Dendritic cell treated with granulocyte-macrophage colony-stimulating factor and Interleukin-4, amounts not matched to agents 40 ng/mL and 50 ng/mL, for 4 days (primary cell): ENCODE measurements at regions not wholly inside any gene's neighbourhood (a gene's known extent, or its start where the extent isn't known, plus 50 kb on each side); places are given as distances from the start of the nearest gene placed in this dataset.

ENCODE experiments used
- H3K27ac Mint-ChIP-seq: one replicate; pipeline ENCODE4 v1.8.0; 2022; ENCODE audit warnings: mild to moderate bottlenecking, mixed read lengths
- H3K27me3 Mint-ChIP-seq: one replicate; pipeline ENCODE4 v1.8.0; 2022; ENCODE audit warnings: mild to moderate bottlenecking, mixed read lengths
- H3K36me3 Mint-ChIP-seq: one replicate; pipeline ENCODE4 v1.8.0; 2022; ENCODE audit warnings: low read depth, mixed read lengths
- H3K4me1 Mint-ChIP-seq: one replicate; pipeline ENCODE4 v1.8.0; 2022; ENCODE audit warnings: low read depth, mixed read lengths
- H3K4me3 Mint-ChIP-seq: one replicate; pipeline ENCODE4 v1.8.0; 2022; ENCODE audit warnings: mild to moderate bottlenecking, moderate library complexity, mixed read lengths
- H3K9me3 Mint-ChIP-seq: one replicate; pipeline ENCODE4 v1.8.0; 2022; ENCODE audit warnings: mixed read lengths
- intact Hi-C: fragments of 100-400 bp; cut with micrococcal nuclease; formaldehyde crosslinking; loops from one replicate; pipeline ENCODE4 v1.15.0; 2022

- no peak overlapping the region for H3K27ac Mint-ChIP-seq
- intact Hi-C loops, result no loop called here
- H3K4me1 Mint-ChIP-seq, result no peaks in the 10 kb centered on the region
- no peak overlapping the region for H3K4me3 Mint-ChIP-seq
- no peaks in the 10 kb centered on the region for H3K36me3 Mint-ChIP-seq
- H3K9me3 Mint-ChIP-seq, result no peaks in the 10 kb centered on the region
- H3K27me3 Mint-ChIP-seq, result no peaks in the 10 kb centered on the region
Observed at GRCh38 chrX:129239371-129239770, 283.9 kb downstream of the SMARCA1 start.

GRCh38 chrX:129238011-129238410, 285.3 kb downstream of the SMARCA1 start:
- no peaks in the 10 kb centered on the region for H3K36me3 Mint-ChIP-seq
- no peak overlapping the region for H3K27ac Mint-ChIP-seq
- intact Hi-C loops, result no loop called here
- H3K27me3 Mint-ChIP-seq, result no peaks in the 10 kb centered on the region
- no peak overlapping the region for H3K4me3 Mint-ChIP-seq
- H3K4me1 Mint-ChIP-seq, result no peaks in the 10 kb centered on the region
- H3K9me3 Mint-ChIP-seq, result no peaks in the 10 kb centered on the region

GRCh38 chrX:129235903-129236302, 287.4 kb downstream of the SMARCA1 start:
- H3K27ac Mint-ChIP-seq, result no peak overlapping the region
- no peaks in the 10 kb centered on the region for H3K36me3 Mint-ChIP-seq
- H3K9me3 Mint-ChIP-seq, result no peaks in the 10 kb centered on the region
- H3K4me3 Mint-ChIP-seq, result no peak overlapping the region
- intact Hi-C loops, result no loop called here
- H3K4me1 Mint-ChIP-seq, result no peaks in the 10 kb centered on the region
- H3K27me3 Mint-ChIP-seq, result no peaks in the 10 kb centered on the region

GRCh38 chrX:129233786-129234185, 289.5 kb downstream of the SMARCA1 start:
- Mint-ChIP-seq H3K4me1 (no peaks in the 10 kb centered on the region), H3K27ac (no peak overlapping the region), H3K4me3 (no peak overlapping the region), H3K27me3 (no peaks in the 10 kb centered on the region), H3K36me3 (no peaks in the 10 kb centered on the region), H3K9me3 (no peaks in the 10 kb centered on the region)
- intact Hi-C loops, result no loop called here

- H3K9me3 Mint-ChIP-seq, result no peaks in the 10 kb centered on the region
- intact Hi-C loops, result no loop called here
- no peaks in the 10 kb centered on the region for H3K27me3 Mint-ChIP-seq
- no peaks in the 10 kb centered on the region for H3K36me3 Mint-ChIP-seq
- H3K27ac Mint-ChIP-seq, result no peak overlapping the region
- H3K4me1 Mint-ChIP-seq, result no peaks in the 10 kb centered on the region
- H3K4me3 Mint-ChIP-seq, result no peak overlapping the region
Observed at GRCh38 chrX:129230850-129231512, 292.3 kb downstream of the SMARCA1 start.

GRCh38 chrX:129230168-129230567, 293.1 kb downstream of the SMARCA1 start:
- H3K27ac Mint-ChIP-seq, result no peak overlapping the region
- no peaks in the 10 kb centered on the region for H3K4me1 Mint-ChIP-seq
- no peaks in the 10 kb centered on the region for H3K27me3 Mint-ChIP-seq
- no peak overlapping the region for H3K4me3 Mint-ChIP-seq
- H3K36me3 Mint-ChIP-seq, result no peaks in the 10 kb centered on the region
- H3K9me3 Mint-ChIP-seq, result no peaks in the 10 kb centered on the region
- intact Hi-C loops, result no loop called here

GRCh38 chrX:129227366-129227765, 295.9 kb downstream of the SMARCA1 start:
- Mint-ChIP-seq H3K27ac (no peak overlapping the region), H3K36me3 (no peaks in the 10 kb centered on the region), H3K27me3 (no peaks in the 10 kb centered on the region), H3K4me3 (no peak overlapping the region), H3K4me1 (no peaks in the 10 kb centered on the region), H3K9me3 (no peaks in the 10 kb centered on the region)
- intact Hi-C loops, result no loop called here

GRCh38 chrX:129193357-129193756, 329.9 kb downstream of the SMARCA1 start:
- Mint-ChIP-seq H3K27me3 (no peaks in the 10 kb centered on the region), H3K9me3 (no peaks in the 10 kb centered on the region)
- intact Hi-C loops, result no loop called here

GRCh38 chrX:129188231-129188630, 335.1 kb downstream of the SMARCA1 start:
- intact Hi-C loops, result no loop called here
- Mint-ChIP-seq H3K4me3 (no peak overlapping the region), H3K4me1 (no peaks in the 10 kb centered on the region), H3K36me3 (no peaks in the 10 kb centered on the region), H3K9me3 (no peaks in the 10 kb centered on the region), H3K27me3 (no peaks in the 10 kb centered on the region), H3K27ac (no peak overlapping the region)

More at GRCh38 chrX:129193357-129193756, 329.9 kb downstream of the SMARCA1 start:
- H3K4me3 Mint-ChIP-seq, result no peak overlapping the region
- H3K27ac Mint-ChIP-seq, result no peak overlapping the region
- no peaks in the 10 kb centered on the region for H3K36me3 Mint-ChIP-seq
- no peaks in the 10 kb centered on the region for H3K4me1 Mint-ChIP-seq

- Mint-ChIP-seq H3K9me3 (no peaks in the 10 kb centered on the region), H3K36me3 (no peaks in the 10 kb centered on the region), H3K27ac (no peak overlapping the region), H3K4me3 (no peak overlapping the region), H3K4me1 (no peaks in the 10 kb centered on the region), H3K27me3 (no peaks in the 10 kb centered on the region)
- intact Hi-C loops, result no loop called here
Observed at GRCh38 chrX:129176710-129177109, 346.6 kb downstream of the SMARCA1 start.

GRCh38 chrX:129161108-129161507, 362.2 kb downstream of the SMARCA1 start:
- Mint-ChIP-seq H3K4me1 (no peaks in the 10 kb centered on the region), H3K27me3 (no peaks in the 10 kb centered on the region), H3K4me3 (no peak overlapping the region), H3K36me3 (no peaks in the 10 kb centered on the region), H3K27ac (no peak overlapping the region), H3K9me3 (no peaks in the 10 kb centered on the region)
- intact Hi-C loops, result no loop called here

GRCh38 chrX:129158505-129158904, 364.8 kb downstream of the SMARCA1 start:
- Mint-ChIP-seq H3K9me3 (no peaks in the 10 kb centered on the region), H3K27ac (no peak overlapping the region), H3K4me1 (no peaks in the 10 kb centered on the region), H3K36me3 (no peaks in the 10 kb centered on the region), H3K27me3 (no peaks in the 10 kb centered on the region), H3K4me3 (no peak overlapping the region)
- intact Hi-C loops, result no loop called here

- Mint-ChIP-seq H3K36me3 (no peaks in the 10 kb centered on the region), H3K4me1 (no peaks in the 10 kb centered on the region), H3K4me3 (no peak overlapping the region), H3K27me3 (no peaks in the 10 kb centered on the region), H3K9me3 (no peaks in the 10 kb centered on the region), H3K27ac (no peak overlapping the region)
- intact Hi-C loops, result no loop called here
Observed at GRCh38 chrX:129145840-129146272, 377.4 kb downstream of the SMARCA1 start.

- intact Hi-C loops, result no loop called here
- Mint-ChIP-seq H3K9me3 (no peaks in the 10 kb centered on the region), H3K36me3 (no peaks in the 10 kb centered on the region), H3K27ac (no peak overlapping the region), H3K4me1 (no peaks in the 10 kb centered on the region), H3K27me3 (no peaks in the 10 kb centered on the region), H3K4me3 (no peak overlapping the region)
Observed at GRCh38 chrX:129145385-129145784, 377.9 kb downstream of the SMARCA1 start.
